A549 (cell line): ENCODE measurements at regions not wholly inside any gene's neighbourhood (a gene's known extent, or its start where the extent isn't known, plus 50 kb on each side); places are given as distances from the start of the nearest gene placed in this dataset.

Source experiments
- ATAC-seq, 2 experiments: fragments of 200-7000 bp in 1 of 2; fragments of >200 bp in 1 of 2; cut with Nextera tagmentation in 1 of 2; cut with Tn5 transposase in 1 of 2; 3 replicates each; pipeline versions ENCODE4 v1.8.0 to v1.9.1; 2018 to 2020; ENCODE audit warnings: mild to moderate bottlenecking in 1 of 2, moderate library complexity in 1 of 2
- CTCF ChIA-PET: fragments of 300-600 bp; sonication (Branson Sonifier 250); formaldehyde crosslinking; extraction: SDS; loops from one replicate; lab custom pipeline; 2021; ENCODE audit warnings: antibody characterized with exemption, inconsistent platforms; lab: Yijun Ruan, JAX
- POLR2A ChIA-PET: fragments of 350-600 bp; formaldehyde crosslinking; extraction: SDS; loops from one replicate; lab custom pipeline; 2021; ENCODE audit warnings: antibody characterized with exemption, inconsistent platforms; lab: Yijun Ruan, JAX
- DNase-seq, 2 experiments: peaks; one replicate each; pipeline versions ENCODE4 v3.0.0 to v3.0.0-alpha.2; 2011 to 2016; ENCODE audit warnings: low read depth in 1 of 2, low spot score in 1 of 2
- FAIRE-seq: peaks from 2 replicates; lab custom pipeline; 2011; peaks lifted over from hg19 to GRCh38; lab: Jason Lieb, UNC
- H3K27ac ChIP-seq, 2 experiments: fragments of >200 bp; sonication (Bioruptor Twin); formaldehyde crosslinking; 3 replicates each; pipeline ENCODE4 v1.5.1; 2016 to 2017
- H3K4me1 ChIP-seq: fragments of >200 bp; sonication (Bioruptor Twin); formaldehyde crosslinking; 3 replicates; pipeline ENCODE4 v1.6.1; 2016
- H3K4me2 ChIP-seq: fragments of >200 bp; sonication (Bioruptor Twin); formaldehyde crosslinking; 3 replicates; pipeline ENCODE4 v1.6.1; 2016
- H3K4me3 ChIP-seq: fragments of >200 bp; sonication (Bioruptor Twin); formaldehyde crosslinking; 3 replicates; pipeline ENCODE4 v1.5.1; 2016
- H3K9me3 ChIP-seq: fragments of >200 bp; sonication (Bioruptor Twin); formaldehyde crosslinking; 3 replicates; pipeline ENCODE4 v1.6.1; 2016
- CBX2 ChIP-seq: fragments of 200-600 bp; sonication (generic); IDR thresholded peaks from 2 replicates; pipeline ENCODE4 v1.6.1; 2016; ENCODE audit warnings: low read depth, mild to moderate bottlenecking, borderline replicate concordance
- CEBPB ChIP-seq, 2 experiments: fragments of >200 bp in 1 of 2; sonication (Bioruptor Twin) in 1 of 2; formaldehyde crosslinking in 1 of 2; IDR thresholded peaks; 2 replicates each; pipeline ENCODE4 v1.6.1; 2012 to 2016
- ESRRA ChIP-seq: fragments of 150-350 bp; IDR thresholded peaks from 2 replicates; pipeline ENCODE4 v1.6.1; 2014; ENCODE audit warnings: mild to moderate bottlenecking, low read length, borderline replicate concordance
- FOSL2 ChIP-seq, 2 experiments: fragments of 450-650 bp in 1 of 2; fragments of >200 bp in 1 of 2; sonication (Bioruptor Twin) in 1 of 2; formaldehyde crosslinking; IDR thresholded peaks; 2 replicates each; pipeline versions ENCODE4 v1.5.0 to v1.6.1; 2016 to 2020; ENCODE audit warnings: mild to moderate bottlenecking in 1 of 2, moderate library complexity in 1 of 2
- GATA3 ChIP-seq: IDR thresholded peaks from 2 replicates; pipeline ENCODE4 v1.6.1; 2012; ENCODE audit warnings: borderline replicate concordance
- HES2 ChIP-seq: fragments of >200 bp; sonication (Bioruptor Twin); formaldehyde crosslinking; IDR thresholded peaks from 2 replicates; pipeline ENCODE4 v1.6.1; 2016
- HOXB13 ChIP-seq: fragments of 250-450 bp; sonication (Bioruptor Pico); IDR thresholded peaks from 2 replicates; pipeline ENCODE4 v1.5.0; 2020; ENCODE audit warnings: low read depth, mild to moderate bottlenecking, moderate library complexity
- HOXB5 ChIP-seq: fragments of 250-450 bp; sonication (Bioruptor Pico); IDR thresholded peaks from 2 replicates; pipeline ENCODE4 v1.5.0; 2020; ENCODE audit warnings: mild to moderate bottlenecking, moderate library complexity
- JUN ChIP-seq, 2 experiments: fragments of >200 bp; sonication (Bioruptor Twin); formaldehyde crosslinking; IDR thresholded peaks; 2 replicates in 1 of 2; 3 replicates in 1 of 2; pipeline ENCODE4 v1.6.1; 2016 to 2017
- JUNB ChIP-seq: fragments of >200 bp; sonication (Bioruptor Twin); formaldehyde crosslinking; IDR thresholded peaks from 2 replicates; pipeline ENCODE4 v1.6.1; 2016
- KDM1A ChIP-seq: fragments of 200-600 bp; sonication (generic); IDR thresholded peaks from 2 replicates; pipeline ENCODE4 v1.6.1; 2016; ENCODE audit warnings: low read depth, mild to moderate bottlenecking
- KDM5A ChIP-seq: fragments of 200-600 bp; sonication (generic); IDR thresholded peaks from 2 replicates; pipeline ENCODE4 v1.6.1; 2016; ENCODE audit warnings: antibody characterized with exemption, mild to moderate bottlenecking
- MAZ ChIP-seq: fragments of 150-350 bp; IDR thresholded peaks from 2 replicates; pipeline ENCODE4 v1.6.1; 2014; ENCODE audit warnings: antibody characterized with exemption, low read depth, low read length, borderline replicate concordance
- NFE2L2 ChIP-seq: fragments of 150-350 bp; conservative IDR thresholded peaks from 2 replicates; pipeline ENCODE4 v1.6.1; 2014; ENCODE audit warnings: low read length
- NPAS2 ChIP-seq: fragments of 250-450 bp; sonication (Bioruptor Pico); IDR thresholded peaks from 2 replicates; pipeline ENCODE4 v1.8.0; 2022; ENCODE audit warnings: mild to moderate bottlenecking, moderate library complexity, borderline replicate concordance
- NR3C1 ChIP-seq: fragments of >200 bp; sonication (Bioruptor Twin); formaldehyde crosslinking; IDR thresholded peaks from 3 replicates; pipeline ENCODE4 v1.6.1; 2017
- POLR2AphosphoS2 ChIP-seq: conservative IDR thresholded peaks from 2 replicates; pipeline ENCODE4 v1.6.1; 2012; ENCODE audit warnings: low read length, improper control_type of control experiment, inconsistent platforms
- RARB ChIP-seq: fragments of 250-450 bp; sonication (Bioruptor Pico); IDR thresholded peaks from 2 replicates; pipeline ENCODE4 v1.8.0; 2021; ENCODE audit warnings: mild to moderate bottlenecking, moderate library complexity
- RNF2 ChIP-seq: fragments of 200-600 bp; sonication (generic); IDR thresholded peaks from 2 replicates; pipeline ENCODE4 v1.6.1; 2016; ENCODE audit warnings: low read depth, mild to moderate bottlenecking, antibody characterized with exemption, moderate library complexity, borderline replicate concordance
- TP53 ChIP-seq: fragments of 250-450 bp; sonication (Bioruptor Pico); IDR thresholded peaks from 2 replicates; pipeline ENCODE4 v1.5.0; 2021; ENCODE audit warnings: mild to moderate bottlenecking, moderate library complexity
- ZNF302 ChIP-seq: fragments of 250-450 bp; sonication (Bioruptor Pico); IDR thresholded peaks from 2 replicates; pipeline ENCODE4 v1.9.0; 2021; ENCODE audit warnings: inconsistent platforms, mild to moderate bottlenecking, moderate library complexity
- WGBS: methylation state at CpG from one replicate; pipeline ENCODE4 v1.1.6; 2017; ENCODE audit errors: missing lambda C conversion rate; 5-methylcytosine and 5-hydroxymethylcytosine counted together
- TF ChIP-seq, protein P1 (sequence below): fragments of >200 bp; sonication (Bioruptor Twin); formaldehyde crosslinking; IDR thresholded peaks from 3 replicates; pipeline ENCODE4 v1.6.1; 2016
- TF ChIP-seq, protein P2 (sequence below): fragments of 450-650 bp; IDR thresholded peaks from 2 replicates; pipeline ENCODE4 v1.6.1; 2014; ENCODE audit warnings: antibody characterized with exemption
- TF ChIP-seq, protein P3 (sequence below): IDR thresholded peaks from 2 replicates; pipeline ENCODE4 v1.6.1; 2012; ENCODE audit warnings: low read depth, borderline replicate concordance

GRCh38 chr1:87224201-87224600 lies 104.5 kb upstream of the LMO4 start:
- peak; percentile 75 to 79; a peak in 5 of 6 replicates for ATAC-seq
- 27% methylated on average over 2 of the region's 2 CpGs for WGBS
- Histone ChIP-seq H3K27ac (peak overlapping the region in 1 of 2 experiments; percentile 60; a peak in 2 of 6 replicates), H3K4me3 (no peak overlapping the region), H3K4me1 (peaks cover 16% of the 10 kb centered on the region), H3K9me3 (no peaks in the 10 kb centered on the region), H3K4me2 (no peak overlapping the region)
- TF ChIP-seq NFE2L2 (no peak), JUN (IDR thresholded peaks at IDR 0.05) (no peak), FOSL2 (IDR thresholded peaks at IDR 0.05) (no peak), FOSL2 (CRISPR knock-in tag; IDR thresholded peaks at IDR 0.05) (peak; percentile 39; the same call in 1 of the 2 replicates), ESRRA (no peak), RNF2 (no peak), TP53 (CRISPR knock-in tag) (no peak), JUNB (0 out of 2 replicates have a peak, but pooled peaks have one; percentile 12)
- TF ChIP-seq, protein P1, sequence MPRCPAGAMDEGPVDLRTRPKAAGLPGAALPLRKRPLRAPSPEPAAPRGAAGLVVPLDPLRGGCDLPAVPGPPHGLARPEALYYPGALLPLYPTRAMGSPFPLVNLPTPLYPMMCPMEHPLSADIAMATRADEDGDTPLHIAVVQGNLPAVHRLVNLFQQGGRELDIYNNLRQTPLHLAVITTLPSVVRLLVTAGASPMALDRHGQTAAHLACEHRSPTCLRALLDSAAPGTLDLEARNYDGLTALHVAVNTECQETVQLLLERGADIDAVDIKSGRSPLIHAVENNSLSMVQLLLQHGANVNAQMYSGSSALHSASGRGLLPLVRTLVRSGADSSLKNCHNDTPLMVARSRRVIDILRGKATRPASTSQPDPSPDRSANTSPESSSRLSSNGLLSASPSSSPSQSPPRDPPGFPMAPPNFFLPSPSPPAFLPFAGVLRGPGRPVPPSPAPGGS = no peak
- ChIA-PET POLR2A (no interaction called here), CTCF (interaction anchor here (0.6 kb wide), 1 partner anchor 585 kb away, joined by 4 read pairs; no protein-coding TSS in a partner anchor)
- peak; percentile 3 to 50 for DNase-seq
- FAIRE-seq = no peak

DNA sequence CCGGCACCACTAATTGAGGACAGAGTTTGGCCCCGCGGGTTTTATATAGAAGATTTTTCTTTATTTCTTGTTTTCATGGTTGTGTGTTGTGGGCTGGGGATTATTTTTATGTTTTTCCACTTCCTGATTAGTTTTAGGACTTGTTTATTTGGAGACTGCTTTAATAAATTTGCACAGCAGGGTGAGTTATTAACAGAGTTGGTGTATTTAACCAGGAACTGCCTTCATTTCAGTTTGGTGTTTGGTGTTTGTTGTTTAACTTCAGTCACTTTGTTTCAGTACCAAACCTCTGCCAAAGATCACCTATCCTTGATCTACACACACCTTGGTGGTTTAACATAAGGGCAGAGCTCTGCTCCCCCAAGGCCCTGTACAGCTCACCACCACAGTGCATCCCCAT lies 103.5 kb upstream of the LMO4 start:
- TF ChIP-seq, protein P2, sequence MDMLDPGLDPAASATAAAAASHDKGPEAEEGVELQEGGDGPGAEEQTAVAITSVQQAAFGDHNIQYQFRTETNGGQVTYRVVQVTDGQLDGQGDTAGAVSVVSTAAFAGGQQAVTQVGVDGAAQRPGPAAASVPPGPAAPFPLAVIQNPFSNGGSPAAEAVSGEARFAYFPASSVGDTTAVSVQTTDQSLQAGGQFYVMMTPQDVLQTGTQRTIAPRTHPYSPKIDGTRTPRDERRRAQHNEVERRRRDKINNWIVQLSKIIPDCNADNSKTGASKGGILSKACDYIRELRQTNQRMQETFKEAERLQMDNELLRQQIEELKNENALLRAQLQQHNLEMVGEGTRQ = no peak
- no peak for TF ChIP-seq POLR2AphosphoS2
- no peak for TF ChIP-seq RNF2
- TF ChIP-seq GATA3 = no peak
- no peak for TF ChIP-seq NPAS2 (CRISPR knock-in tag)
- no peak for TF ChIP-seq CBX2
- TF ChIP-seq JUNB = no peak
- TF ChIP-seq HES2 = no peak
- no peak for TF ChIP-seq KDM5A
- no peak for FAIRE-seq
- peaks cover 16% of the 10 kb centered on the region for H3K4me1 ChIP-seq

DNA sequence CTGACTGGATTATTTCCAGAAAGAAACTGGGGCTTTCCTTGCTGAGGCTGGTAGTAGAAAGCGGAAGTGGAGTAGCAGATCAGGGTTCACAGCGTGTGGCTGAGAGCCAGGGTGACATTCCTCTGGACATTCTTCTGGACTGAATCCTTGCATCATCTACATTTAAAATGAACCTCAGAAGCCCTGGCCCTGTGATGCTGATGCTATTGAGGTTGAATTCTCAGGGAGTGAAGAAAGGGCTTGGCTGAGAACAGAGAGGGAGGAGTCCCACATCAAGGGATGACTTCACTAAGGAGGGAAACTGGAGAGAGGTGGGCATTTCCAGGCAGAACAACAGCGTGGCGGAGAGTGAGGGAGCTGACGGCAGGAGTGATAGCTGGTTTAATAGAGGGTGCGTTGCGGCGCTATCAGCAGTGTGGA lies 102.3 kb upstream of the LMO4 start:
- FAIRE-seq = no peak

More for the DNA sequence above, 103.5 kb upstream of the LMO4 start:
- ATAC-seq (no peak), DNase-seq (no peak)
- CTCF ChIA-PET = no interaction called here
- no peak overlapping the region for H3K4me3 ChIP-seq
- no peak overlapping the region for H3K4me2 ChIP-seq
- peak overlapping the region in 1 of 2 experiments; percentile 79; a peak in 2 of 6 replicates for H3K27ac ChIP-seq
- no peaks in the 10 kb centered on the region for H3K9me3 ChIP-seq
- POLR2A ChIA-PET = no interaction called here
- WGBS = 96% methylated on average over 3 of the region's 3 CpGs

GRCh38 chr1:87227651-87228050 lies 101.0 kb upstream of the LMO4 start:
- CTCF ChIA-PET = no interaction called here
- ATAC-seq (no peak), FAIRE-seq (no peak), DNase-seq (no peak)
- no peak overlapping the region for H3K4me3 ChIP-seq
- H3K9me3 ChIP-seq = no peaks in the 10 kb centered on the region
- H3K4me2 ChIP-seq = no peak overlapping the region
- TF ChIP-seq JUN (IDR thresholded peaks at IDR 0.05) = no peak
- no peak for TF ChIP-seq ZNF302 (CRISPR knock-in tag)
- no peak for TF ChIP-seq HOXB13 (CRISPR knock-in tag)
- no peak for TF ChIP-seq TP53 (CRISPR knock-in tag)
- no peak for TF ChIP-seq MAZ
- TF ChIP-seq, protein P3, sequence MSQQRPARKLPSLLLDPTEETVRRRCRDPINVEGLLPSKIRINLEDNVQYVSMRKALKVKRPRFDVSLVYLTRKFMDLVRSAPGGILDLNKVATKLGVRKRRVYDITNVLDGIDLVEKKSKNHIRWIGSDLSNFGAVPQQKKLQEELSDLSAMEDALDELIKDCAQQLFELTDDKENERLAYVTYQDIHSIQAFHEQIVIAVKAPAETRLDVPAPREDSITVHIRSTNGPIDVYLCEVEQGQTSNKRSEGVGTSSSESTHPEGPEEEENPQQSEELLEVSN = no peak
- no peak for TF ChIP-seq NR3C1
- TF ChIP-seq HOXB5 (CRISPR knock-in tag) = no peak
- TF ChIP-seq KDM1A = no peak
- TF ChIP-seq POLR2AphosphoS2 = no peak
- TF ChIP-seq RARB = no peak
- no peak for TF ChIP-seq RNF2
- no peak for TF ChIP-seq CBX2
- TF ChIP-seq, protein P2 = no peak
- TF ChIP-seq, all 56 proteins: peak for 0
- Histone ChIP-seq H3K4me1 (peaks cover 16% of the 10 kb centered on the region), H3K27ac (no peak overlapping the region)
- POLR2A ChIA-PET = no interaction called here
- WGBS = 68% methylated on average over 3 of the region's 3 CpGs

More for the DNA sequence above, 102.3 kb upstream of the LMO4 start:
- no peaks in the 10 kb centered on the region for H3K9me3 ChIP-seq
- TF ChIP-seq CEBPB (IDR thresholded peaks at IDR 0.05) (peak in 1 of 2 experiments; percentile 33; a peak in 1 of 4 replicates), POLR2AphosphoS2 (no peak)
- peak overlapping the region; percentile 54 to 79; a peak in 5 of 6 replicates for H3K27ac ChIP-seq
- H3K4me1 ChIP-seq = peaks cover 16% of the 10 kb centered on the region
- 68% methylated on average over 8 of the region's 8 CpGs for WGBS
- POLR2A ChIA-PET = no interaction called here
- peak overlapping the region; percentile 53 for H3K4me2 ChIP-seq
- ATAC-seq (peak; percentile 76 to 78), DNase-seq (peak; percentile 12 to 59)
- CTCF ChIA-PET = interaction anchor here (1.0 kb wide), 1 partner anchor 95 kb away, joined by 3 read pairs; no protein-coding TSS in a partner anchor
- no peak overlapping the region for H3K4me3 ChIP-seq
